Mammary epithelial cell (primary cell): ENCODE measurements at regions not wholly inside any gene's neighbourhood (a gene's known extent, or its start where the extent isn't known, plus 50 kb on each side); places are given as distances from the start of the nearest gene placed in this dataset.

Experiments used
- CTCF ChIP-seq, 2 donors: IDR thresholded peaks in 1 of 2; conservative IDR thresholded peaks in 1 of 2; 2 replicates each; pipeline ENCODE4 v1.5.1; 2011 to 2012; ENCODE audit warnings: inconsistent platforms in 2 of 2, low read length in 2 of 2, mild to moderate bottlenecking in 2 of 2, control low read depth in 1 of 2, low read depth in 1 of 2; ENCODE audit not compliant: insufficient read depth in 1 of 2; ENCODE audit errors: extremely low read depth in 1 of 2
- EZH2 ChIP-seq: IDR thresholded peaks from 2 replicates; pipeline ENCODE4 v1.6.1; 2012; ENCODE audit warnings: low read length, inconsistent platforms, borderline replicate concordance

GRCh38 chr1:94676686-94677085 is 135.1 kb upstream of the F3 start:
- TF ChIP-seq CTCF (conservative IDR thresholded peaks at IDR 0.05 in 1 of 2, IDR thresholded peaks at IDR 0.05 in 1 of 2; ENCODE audit: extremely low read depth in 1 of 2, insufficient read depth in 1 of 2, low read depth in 1 of 2, low read length in 2 of 2): no peak
- no peak for TF ChIP-seq EZH2
